Neural crest cell (in vitro differentiated cells): ENCODE measurements at regions not wholly inside any gene's neighbourhood (a gene's known extent, or its start where the extent isn't known, plus 50 kb on each side); places are given as distances from the start of the nearest gene placed in this dataset.

Source experiments
- DNase-seq: peaks from one replicate; pipeline ENCODE4 v3.0.0; 2021; ENCODE audit warnings: low read depth, mixed read lengths, low spot score
- H3K27ac Mint-ChIP-seq: one replicate; pipeline ENCODE4 v1.8.0; 2021; ENCODE audit warnings: mild to moderate bottlenecking, mixed read lengths; ENCODE audit not compliant: unreplicated experiment
- H3K27me3 Mint-ChIP-seq: 2 replicates; pipeline ENCODE4 v1.8.0; 2021; ENCODE audit warnings: low read depth, mild to moderate bottlenecking, mixed read lengths
- H3K36me3 Mint-ChIP-seq: 2 replicates; pipeline ENCODE4 v1.8.0; 2021; ENCODE audit warnings: low read depth, mild to moderate bottlenecking, mixed read lengths
- H3K4me1 Mint-ChIP-seq: 2 replicates; pipeline ENCODE4 v1.8.0; 2021; ENCODE audit warnings: mixed read lengths
- H3K4me3 Mint-ChIP-seq: one replicate; pipeline ENCODE4 v1.8.0; 2021; ENCODE audit warnings: mild to moderate bottlenecking, mixed read lengths
- H3K9me3 Mint-ChIP-seq: 2 replicates; pipeline ENCODE4 v1.8.0; 2021; ENCODE audit warnings: mixed read lengths
- CTCF ChIP-seq: fragments of 200-600 bp; sonication (generic); conservative IDR thresholded peaks from 2 replicates; pipeline ENCODE4 v1.5.0; 2021; ENCODE audit warnings: antibody characterized with exemption, mild to moderate bottlenecking

- H3K36me3 Mint-ChIP-seq = no peaks in the 10 kb centered on the region
- no peak overlapping the region for H3K4me3 Mint-ChIP-seq
- H3K9me3 Mint-ChIP-seq = peaks cover 6% of the 10 kb centered on the region
- no peak for TF ChIP-seq CTCF
- no peaks in the 10 kb centered on the region for H3K27me3 Mint-ChIP-seq
- DNase-seq = no peak
- H3K4me1 Mint-ChIP-seq = no peaks in the 10 kb centered on the region
- H3K27ac Mint-ChIP-seq = no peak overlapping the region
Observed at GRCh38 chr4:146087856-146088255, 87.7 kb upstream of the LSM6 start.

- no peaks in the 10 kb centered on the region for H3K9me3 Mint-ChIP-seq
- no peak overlapping the region for H3K27ac Mint-ChIP-seq
- TF ChIP-seq CTCF = no peak
- no peak for DNase-seq
- no peak overlapping the region for H3K4me3 Mint-ChIP-seq
- H3K4me1 Mint-ChIP-seq = no peaks in the 10 kb centered on the region
- no peaks in the 10 kb centered on the region for H3K36me3 Mint-ChIP-seq
- H3K27me3 Mint-ChIP-seq = no peaks in the 10 kb centered on the region
Observed at GRCh38 chr4:146076081-146076480, 99.4 kb upstream of the LSM6 start.

- no peak overlapping the region for H3K27ac Mint-ChIP-seq
- DNase-seq = no peak
- TF ChIP-seq CTCF = no peak
- H3K4me1 Mint-ChIP-seq = no peaks in the 10 kb centered on the region
- H3K4me3 Mint-ChIP-seq = no peak overlapping the region
- no peaks in the 10 kb centered on the region for H3K36me3 Mint-ChIP-seq
- no peaks in the 10 kb centered on the region for H3K9me3 Mint-ChIP-seq
- H3K27me3 Mint-ChIP-seq = peaks cover 2% of the 10 kb centered on the region
Observed at GRCh38 chr4:146073517-146073916, 102.0 kb upstream of the LSM6 start.

- Mint-ChIP-seq H3K27me3 (peaks cover 2% of the 10 kb centered on the region), H3K4me1 (no peaks in the 10 kb centered on the region), H3K4me3 (no peak overlapping the region), H3K27ac (no peak overlapping the region), H3K9me3 (no peaks in the 10 kb centered on the region), H3K36me3 (no peaks in the 10 kb centered on the region)
- DNase-seq = no peak
- TF ChIP-seq CTCF = no peak
Observed at GRCh38 chr4:146072376-146072775, 103.1 kb upstream of the LSM6 start.

GRCh38 chr4:146071390-146071789, 104.1 kb upstream of the LSM6 start:
- Mint-ChIP-seq H3K4me3 (no peak overlapping the region), H3K36me3 (no peaks in the 10 kb centered on the region)

More at GRCh38 chr4:146071390-146071789, 104.1 kb upstream of the LSM6 start:
- DNase-seq = no peak
- peaks cover 2% of the 10 kb centered on the region for H3K27me3 Mint-ChIP-seq
- no peaks in the 10 kb centered on the region for H3K9me3 Mint-ChIP-seq
- TF ChIP-seq CTCF = no peak
- H3K27ac Mint-ChIP-seq = no peak overlapping the region
- H3K4me1 Mint-ChIP-seq = no peaks in the 10 kb centered on the region
